H1 (cell line): ENCODE measurements at regions not wholly inside any gene's neighbourhood (a gene's known extent, or its start where the extent isn't known, plus 50 kb on each side); places are given as distances from the start of the nearest gene placed in this dataset.

Source experiments
- ATF2 ChIP-seq: IDR thresholded peaks from 2 replicates; pipeline ENCODE4 v1.6.1; 2012; ENCODE audit warnings: low read length, inconsistent platforms
- CHD7 ChIP-seq: fragments of 300-600 bp; sonication (generic); IDR thresholded peaks from 2 replicates; pipeline ENCODE4 v1.7.1; 2012; ENCODE audit warnings: low read length, moderate library complexity, mild to moderate bottlenecking, inconsistent platforms; ENCODE audit not compliant: insufficient replicate concordance
- KDM4A ChIP-seq: IDR thresholded peaks from one replicate; pipeline ENCODE4 v1.7.1; 2012; ENCODE audit warnings: low read depth, mild to moderate bottlenecking, moderate library complexity, low read length, inconsistent platforms; ENCODE audit not compliant: severe bottlenecking
- TF ChIP-seq, protein P1 (sequence below), 3 experiments: IDR thresholded peaks; 1 replicate in 2 of 3; 2 replicates in 1 of 3; pipeline versions ENCODE4 v1.5.1 to v1.6.1; 2011; ENCODE audit warnings: low read length in 3 of 3, mild to moderate bottlenecking in 3 of 3, inconsistent platforms in 2 of 3, low read depth in 1 of 3, moderate library complexity in 1 of 3; ENCODE audit not compliant: insufficient read depth in 1 of 3; ENCODE audit errors: control extremely low read depth in 1 of 3
- TF ChIP-seq, protein P2 (sequence below): IDR thresholded peaks from 2 replicates; pipeline ENCODE4 v1.6.1; 2012; ENCODE audit warnings: inconsistent platforms

DNA sequence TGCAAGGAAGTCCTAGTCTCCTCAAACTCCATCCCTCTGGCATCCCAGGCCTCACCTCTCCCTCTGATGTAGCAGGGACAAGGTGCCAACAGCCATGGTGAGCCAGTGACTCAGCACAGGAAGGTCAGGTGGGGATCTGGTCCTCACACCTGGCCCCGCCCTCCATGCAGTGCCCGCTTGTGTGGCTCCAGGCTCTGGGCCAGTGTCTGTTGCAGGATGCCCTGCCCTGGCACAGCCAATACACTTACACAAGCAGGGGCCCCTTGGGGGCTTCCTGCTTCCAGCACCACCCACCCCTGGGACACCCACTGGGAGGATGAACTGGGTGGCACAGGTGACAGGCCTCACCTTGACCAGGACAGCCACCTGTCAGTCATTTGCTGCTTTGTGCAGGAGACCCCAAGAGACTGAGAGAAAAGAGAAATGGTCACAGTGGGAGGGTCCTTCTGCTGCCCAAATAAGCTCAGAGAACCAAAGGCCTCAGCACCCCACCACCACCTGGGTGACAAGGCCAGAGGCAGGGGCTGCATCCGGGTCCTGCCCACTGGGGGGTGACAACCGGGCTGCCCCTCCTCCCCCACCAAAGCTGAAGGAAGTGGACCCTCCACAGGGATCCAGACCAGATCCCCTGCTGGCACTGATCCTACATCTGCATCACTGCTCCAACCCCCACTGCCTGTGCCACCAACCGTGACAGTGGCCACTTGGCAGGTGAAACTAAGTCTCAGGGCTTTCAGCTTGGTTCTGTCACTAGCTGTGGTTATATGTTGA lies 658.8 kb upstream of the DEFB115 start (continued):
- TF ChIP-seq CHD7 (no peak), ATF2 (no peak), KDM4A (no peak)
- TF ChIP-seq, protein P1, sequence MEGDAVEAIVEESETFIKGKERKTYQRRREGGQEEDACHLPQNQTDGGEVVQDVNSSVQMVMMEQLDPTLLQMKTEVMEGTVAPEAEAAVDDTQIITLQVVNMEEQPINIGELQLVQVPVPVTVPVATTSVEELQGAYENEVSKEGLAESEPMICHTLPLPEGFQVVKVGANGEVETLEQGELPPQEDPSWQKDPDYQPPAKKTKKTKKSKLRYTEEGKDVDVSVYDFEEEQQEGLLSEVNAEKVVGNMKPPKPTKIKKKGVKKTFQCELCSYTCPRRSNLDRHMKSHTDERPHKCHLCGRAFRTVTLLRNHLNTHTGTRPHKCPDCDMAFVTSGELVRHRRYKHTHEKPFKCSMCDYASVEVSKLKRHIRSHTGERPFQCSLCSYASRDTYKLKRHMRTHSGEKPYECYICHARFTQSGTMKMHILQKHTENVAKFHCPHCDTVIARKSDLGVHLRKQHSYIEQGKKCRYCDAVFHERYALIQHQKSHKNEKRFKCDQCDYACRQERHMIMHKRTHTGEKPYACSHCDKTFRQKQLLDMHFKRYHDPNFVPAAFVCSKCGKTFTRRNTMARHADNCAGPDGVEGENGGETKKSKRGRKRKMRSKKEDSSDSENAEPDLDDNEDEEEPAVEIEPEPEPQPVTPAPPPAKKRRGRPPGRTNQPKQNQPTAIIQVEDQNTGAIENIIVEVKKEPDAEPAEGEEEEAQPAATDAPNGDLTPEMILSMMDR (IDR thresholded peaks at IDR 0.05; ENCODE audit: control extremely low read depth in 1 of 3, insufficient read depth in 1 of 3, low read depth in 1 of 3, low read length in 3 of 3): no peak
- TF ChIP-seq, protein P2, sequence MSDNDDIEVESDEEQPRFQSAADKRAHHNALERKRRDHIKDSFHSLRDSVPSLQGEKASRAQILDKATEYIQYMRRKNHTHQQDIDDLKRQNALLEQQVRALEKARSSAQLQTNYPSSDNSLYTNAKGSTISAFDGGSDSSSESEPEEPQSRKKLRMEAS: no peak
